ENCODE measurements at regions not wholly inside any gene's neighbourhood (a gene's known extent, or its start where the extent isn't known, plus 50 kb on each side); places are given as distances from the start of the nearest gene placed in this dataset.

GRCh38 chr18:65282096-65282495, 468.7 kb upstream of the CDH7 start:
- no peak for TF ChIP-seq CTCF (IDR thresholded peaks at IDR 0.05; ENCODE audit: insufficient read depth, low read length)
- no peak for TF ChIP-seq REST (IDR thresholded peaks at IDR 0.05; ENCODE audit: insufficient replicate concordance, low read depth)
- no peak for TF ChIP-seq POLR2AphosphoS5 (IDR thresholded peaks at IDR 0.05; ENCODE audit: low read depth)
- TF ChIP-seq GABPA (IDR thresholded peaks at IDR 0.05; ENCODE audit: low read depth): no peak
- no peak for TF ChIP-seq SPI1 (IDR thresholded peaks at IDR 0.05; ENCODE audit: borderline replicate concordance, low read depth)
